ENCODE measurements at regions not wholly inside any gene's neighbourhood (a gene's known extent, or its start where the extent isn't known, plus 50 kb on each side); places are given as distances from the start of the nearest gene placed in this dataset.

- peaks cover 16 to 35% (median 32%) of the 10 kb centered on the region in 4 experiments for H3K4me1 ChIP-seq (ENCODE audit: control extremely low read depth in 1 of 4, control insufficient read depth in 4 of 4, insufficient read depth in 4 of 4, low read length in 3 of 4)
- CTCF ChIA-PET, result interaction anchor here (1.4 kb wide), 1 partner anchor 74 kb away, joined by 4 read pairs; no protein-coding TSS in a partner anchor
- peak overlapping the region; percentile 98 to 99 for H3K27ac ChIP-seq (ENCODE audit: insufficient read depth in 1 of 2, low read depth in 1 of 2, low read length in 2 of 2, poor library complexity in 1 of 2, severe bottlenecking in 2 of 2)
These were observed 64.4 kb upstream of the AHR start for GRCh38 chr7:17234030-17234397.

GRCh38 chr7:17234398-17235031, 63.9 kb upstream of the AHR start:
- DNase-seq, result peak; percentile 95 to 98 (median 97)
- CTCF ChIA-PET, result interaction anchor here (1.4 kb wide), 1 partner anchor 73 kb away, joined by 4 read pairs; no protein-coding TSS in a partner anchor
- Histone ChIP-seq H3K27me3 (replicated peaks in 2 of 5; ENCODE audit: control insufficient read depth in 4 of 5, insufficient read depth in 5 of 5, low read length in 4 of 5) (no peaks in the 10 kb centered on the region), H3K27ac (ENCODE audit: insufficient read depth in 1 of 2, low read depth in 1 of 2, low read length in 2 of 2, poor library complexity in 1 of 2, severe bottlenecking in 2 of 2) (peak overlapping the region; percentile 98 to 99), H3K9me3 (ENCODE audit: control extremely low read depth in 1 of 5, control insufficient read depth in 4 of 5, insufficient read depth in 2 of 5, low read depth in 1 of 5, low read length in 4 of 5) (no peaks in the 10 kb centered on the region), H3K4me3 (ENCODE audit: control insufficient read depth in 1 of 7, extremely low read depth in 1 of 7, insufficient read depth in 4 of 7, low read depth in 2 of 7, low read length in 6 of 7) (peak overlapping the region in 3 of 7 experiments; percentile 39 to 53 (median 40)), H3K4me1 (ENCODE audit: control extremely low read depth in 1 of 4, control insufficient read depth in 4 of 4, insufficient read depth in 4 of 4, low read length in 3 of 4) (peaks cover 16 to 35% (median 32%) of the 10 kb centered on the region in 4 experiments), H3K36me3 (ENCODE audit: control insufficient read depth in 4 of 4, insufficient read depth in 4 of 4, low read length in 3 of 4) (no peaks in the 10 kb centered on the region)
- 0% methylated on average over 6 of the region's 10 CpGs for WGBS (ENCODE audit: insufficient coverage)
- POLR2A ChIA-PET, result no interaction called here

More at GRCh38 chr7:17234030-17234397, 64.4 kb upstream of the AHR start:
- 0% methylated on average over 1 of the region's 2 CpGs for WGBS (ENCODE audit: insufficient coverage)
- no peak for DNase-seq
- H3K27me3 ChIP-seq (replicated peaks in 2 of 5; ENCODE audit: control insufficient read depth in 4 of 5, insufficient read depth in 5 of 5, low read length in 4 of 5), result no peaks in the 10 kb centered on the region
- POLR2A ChIA-PET, result no interaction called here
- H3K36me3 ChIP-seq (ENCODE audit: control insufficient read depth in 4 of 4, insufficient read depth in 4 of 4, low read length in 3 of 4), result no peaks in the 10 kb centered on the region
- H3K9me3 ChIP-seq (ENCODE audit: control extremely low read depth in 1 of 5, control insufficient read depth in 4 of 5, insufficient read depth in 2 of 5, low read depth in 1 of 5, low read length in 4 of 5), result no peaks in the 10 kb centered on the region
- peak overlapping the region in 4 of 7 experiments; percentile 31 to 53 (median 40) for H3K4me3 ChIP-seq (ENCODE audit: control insufficient read depth in 1 of 7, extremely low read depth in 1 of 7, insufficient read depth in 4 of 7, low read depth in 2 of 7, low read length in 6 of 7)

GRCh38 chr7:17236171-17236570, 62.3 kb upstream of the AHR start:
- 0% methylated on average over 1 of the region's 5 CpGs for WGBS (ENCODE audit: insufficient coverage)
- Histone ChIP-seq H3K27ac (ENCODE audit: insufficient read depth in 1 of 2, low read depth in 1 of 2, low read length in 2 of 2, poor library complexity in 1 of 2, severe bottlenecking in 2 of 2) (peak overlapping the region; percentile 26 to 99), H3K4me1 (ENCODE audit: control extremely low read depth in 1 of 4, control insufficient read depth in 4 of 4, insufficient read depth in 4 of 4, low read length in 3 of 4) (peaks cover 16 to 35% (median 32%) of the 10 kb centered on the region in 4 experiments), H3K27me3 (replicated peaks in 2 of 5; ENCODE audit: control insufficient read depth in 4 of 5, insufficient read depth in 5 of 5, low read length in 4 of 5) (no peaks in the 10 kb centered on the region), H3K9me3 (ENCODE audit: control extremely low read depth in 1 of 5, control insufficient read depth in 4 of 5, insufficient read depth in 2 of 5, low read depth in 1 of 5, low read length in 4 of 5) (no peaks in the 10 kb centered on the region), H3K36me3 (ENCODE audit: control insufficient read depth in 4 of 4, insufficient read depth in 4 of 4, low read length in 3 of 4) (no peaks in the 10 kb centered on the region), H3K4me3 (ENCODE audit: control insufficient read depth in 1 of 7, extremely low read depth in 1 of 7, insufficient read depth in 4 of 7, low read depth in 2 of 7, low read length in 6 of 7) (no peak overlapping the region)
- ChIA-PET CTCF (interaction anchor here (0.6 to 1.1 kb wide), 3 partner anchors 66 to 318 kb away, joined by 3 read pairs; no protein-coding TSS in a partner anchor), POLR2A (no interaction called here)
- no peak for DNase-seq

GRCh38 chr7:17236603-17237002, 61.8 kb upstream of the AHR start:
- no peaks in the 10 kb centered on the region for H3K36me3 ChIP-seq (ENCODE audit: control insufficient read depth in 4 of 4, insufficient read depth in 4 of 4, low read length in 3 of 4)
- no peak overlapping the region for H3K4me3 ChIP-seq (ENCODE audit: control insufficient read depth in 1 of 7, extremely low read depth in 1 of 7, insufficient read depth in 4 of 7, low read depth in 2 of 7, low read length in 6 of 7)
- H3K27me3 ChIP-seq (replicated peaks in 2 of 5; ENCODE audit: control insufficient read depth in 4 of 5, insufficient read depth in 5 of 5, low read length in 4 of 5), result no peaks in the 10 kb centered on the region
- H3K9me3 ChIP-seq (ENCODE audit: control extremely low read depth in 1 of 5, control insufficient read depth in 4 of 5, insufficient read depth in 2 of 5, low read depth in 1 of 5, low read length in 4 of 5), result no peaks in the 10 kb centered on the region
- 100% methylated on average over 1 of the region's 1 CpG for WGBS (ENCODE audit: insufficient coverage)
- POLR2A ChIA-PET, result no interaction called here
- H3K27ac ChIP-seq (ENCODE audit: insufficient read depth in 1 of 2, low read depth in 1 of 2, low read length in 2 of 2, poor library complexity in 1 of 2, severe bottlenecking in 2 of 2), result peak overlapping the region in 1 of 2 experiments; percentile 26
- peaks cover 16 to 35% (median 32%) of the 10 kb centered on the region in 4 experiments for H3K4me1 ChIP-seq (ENCODE audit: control extremely low read depth in 1 of 4, control insufficient read depth in 4 of 4, insufficient read depth in 4 of 4, low read length in 3 of 4)
- CTCF ChIA-PET, result interaction anchor here (0.9 to 1.1 kb wide), 2 partner anchors 65 to 318 kb away, joined by 3 read pairs; no protein-coding TSS in a partner anchor
- no peak for DNase-seq

GRCh38 chr7:17239046-17239445, 59.4 kb upstream of the AHR start:
- DNase-seq, result no peak
- ChIA-PET CTCF (no interaction called here), POLR2A (no interaction called here)
- Histone ChIP-seq H3K9me3 (ENCODE audit: control extremely low read depth in 1 of 5, control insufficient read depth in 4 of 5, insufficient read depth in 2 of 5, low read depth in 1 of 5, low read length in 4 of 5) (no peaks in the 10 kb centered on the region), H3K4me3 (ENCODE audit: control insufficient read depth in 1 of 7, extremely low read depth in 1 of 7, insufficient read depth in 4 of 7, low read depth in 2 of 7, low read length in 6 of 7) (no peak overlapping the region), H3K4me1 (ENCODE audit: control extremely low read depth in 1 of 4, control insufficient read depth in 4 of 4, insufficient read depth in 4 of 4, low read length in 3 of 4) (peaks cover 2 to 21% (median 16%) of the 10 kb centered on the region in 4 experiments), H3K27me3 (replicated peaks in 2 of 5; ENCODE audit: control insufficient read depth in 4 of 5, insufficient read depth in 5 of 5, low read length in 4 of 5) (no peaks in the 10 kb centered on the region), H3K36me3 (ENCODE audit: control insufficient read depth in 4 of 4, insufficient read depth in 4 of 4, low read length in 3 of 4) (no peaks in the 10 kb centered on the region), H3K27ac (ENCODE audit: insufficient read depth in 1 of 2, low read depth in 1 of 2, low read length in 2 of 2, poor library complexity in 1 of 2, severe bottlenecking in 2 of 2) (no peak overlapping the region)
- no CpG with 5 or more reads among the region's 1 CpG for WGBS (ENCODE audit: insufficient coverage)

- Histone ChIP-seq H3K4me3 (ENCODE audit: control insufficient read depth in 1 of 7, extremely low read depth in 1 of 7, insufficient read depth in 4 of 7, low read depth in 2 of 7, low read length in 6 of 7) (no peak overlapping the region), H3K4me1 (ENCODE audit: control extremely low read depth in 1 of 4, control insufficient read depth in 4 of 4, insufficient read depth in 4 of 4, low read length in 3 of 4) (peaks cover 0 to 14% (median 13%) of the 10 kb centered on the region in 4 experiments), H3K27ac (ENCODE audit: insufficient read depth in 1 of 2, low read depth in 1 of 2, low read length in 2 of 2, poor library complexity in 1 of 2, severe bottlenecking in 2 of 2) (no peak overlapping the region), H3K36me3 (ENCODE audit: control insufficient read depth in 4 of 4, insufficient read depth in 4 of 4, low read length in 3 of 4) (no peaks in the 10 kb centered on the region), H3K27me3 (replicated peaks in 2 of 5; ENCODE audit: control insufficient read depth in 4 of 5, insufficient read depth in 5 of 5, low read length in 4 of 5) (no peaks in the 10 kb centered on the region), H3K9me3 (ENCODE audit: control extremely low read depth in 1 of 5, control insufficient read depth in 4 of 5, insufficient read depth in 2 of 5, low read depth in 1 of 5, low read length in 4 of 5) (no peaks in the 10 kb centered on the region)
- ChIA-PET POLR2A (no interaction called here), CTCF (interaction anchor here (0.7 kb wide), 1 partner anchor 62 kb away, joined by 3 read pairs; no protein-coding TSS in a partner anchor)
- 100% methylated on average over 4 of the region's 7 CpGs for WGBS (ENCODE audit: insufficient coverage)
- DNase-seq, result no peak
These were observed 58.5 kb upstream of the AHR start for GRCh38 chr7:17239683-17240521.

GRCh38 chr7:17242504-17242903, 55.9 kb upstream of the AHR start:
- WGBS (ENCODE audit: insufficient coverage), result no CpG with 5 or more reads among the region's 4 CpGs
- DNase-seq, result no peak
- Histone ChIP-seq H3K27me3 (replicated peaks in 2 of 5; ENCODE audit: control insufficient read depth in 4 of 5, insufficient read depth in 5 of 5, low read length in 4 of 5) (no peaks in the 10 kb centered on the region), H3K4me3 (ENCODE audit: control insufficient read depth in 1 of 7, extremely low read depth in 1 of 7, insufficient read depth in 4 of 7, low read depth in 2 of 7, low read length in 6 of 7) (no peak overlapping the region), H3K27ac (ENCODE audit: insufficient read depth in 1 of 2, low read depth in 1 of 2, low read length in 2 of 2, poor library complexity in 1 of 2, severe bottlenecking in 2 of 2) (no peak overlapping the region), H3K4me1 (ENCODE audit: control extremely low read depth in 1 of 4, control insufficient read depth in 4 of 4, insufficient read depth in 4 of 4, low read length in 3 of 4) (no peaks in the 10 kb centered on the region), H3K9me3 (ENCODE audit: control extremely low read depth in 1 of 5, control insufficient read depth in 4 of 5, insufficient read depth in 2 of 5, low read depth in 1 of 5, low read length in 4 of 5) (no peaks in the 10 kb centered on the region), H3K36me3 (ENCODE audit: control insufficient read depth in 4 of 4, insufficient read depth in 4 of 4, low read length in 3 of 4) (no peaks in the 10 kb centered on the region)
- CTCF ChIA-PET, result no interaction called here
- POLR2A ChIA-PET, result no interaction called here

All from common myeloid progenitor, CD34-positive (primary cell).